ENCODE measurements at regions not wholly inside any gene's neighbourhood (a gene's known extent, or its start where the extent isn't known, plus 50 kb on each side); places are given as distances from the start of the nearest gene placed in this dataset.
"Not testable (repeated sequence)": the region's sequence is repeated elsewhere in the genome, so short reads cannot be mapped to it uniquely, and the experiment has no call there.

GRCh38 chr2:185417111-185417510, 321.5 kb upstream of the FSIP2 start:
- no peak overlapping the region for H3K4me3 ChIP-seq (ENCODE audit: extremely low read depth, insufficient read depth, low read length, poor library complexity, severe bottlenecking)
- H3K9me3 ChIP-seq (ENCODE audit: control insufficient read depth, low read length) = no peaks in the 10 kb centered on the region
- no peaks in the 10 kb centered on the region for H3K36me3 ChIP-seq (ENCODE audit: control insufficient read depth, insufficient read depth, low read length)
- WGBS, 2 experiments (ENCODE audit: insufficient coverage in 2 of 2) = 83 to 88% methylated on average over 1 to 2 of the region's 3 CpGs
- H3K27ac ChIP-seq (ENCODE audit: low read depth, low read length, severe bottlenecking) = no peak overlapping the region
- H3K4me1 ChIP-seq (ENCODE audit: control insufficient read depth, insufficient read depth, low read length, poor library complexity, severe bottlenecking) = no peaks in the 10 kb centered on the region

DNA sequence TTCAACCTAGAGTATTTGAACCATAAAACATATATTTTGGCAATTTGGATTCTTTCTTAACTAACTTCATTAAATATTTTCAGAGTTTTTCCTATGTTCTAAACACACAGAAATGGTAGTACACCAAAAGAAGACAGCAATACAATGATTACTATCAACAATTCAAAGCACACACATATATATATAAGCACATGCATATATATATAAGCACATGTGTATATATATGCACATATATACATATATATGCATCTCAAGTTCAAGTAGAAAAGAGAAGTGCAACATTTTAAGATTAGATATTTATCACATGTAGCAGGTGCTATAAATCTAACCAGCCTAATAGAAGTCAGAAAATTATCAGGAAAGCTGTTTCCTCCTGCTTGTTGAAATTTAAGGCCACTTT, 320.9 kb upstream of the FSIP2 start:
- Histone ChIP-seq H3K4me1 (ENCODE audit: control insufficient read depth, insufficient read depth, low read length, poor library complexity, severe bottlenecking) (no peaks in the 10 kb centered on the region), H3K9me3 (ENCODE audit: control insufficient read depth, low read length) (no peaks in the 10 kb centered on the region), H3K36me3 (ENCODE audit: control insufficient read depth, insufficient read depth, low read length) (no peaks in the 10 kb centered on the region), H3K27ac (ENCODE audit: low read depth, low read length, severe bottlenecking) (no peak overlapping the region), H3K4me3 (ENCODE audit: extremely low read depth, insufficient read depth, low read length, poor library complexity, severe bottlenecking) (no peak overlapping the region)

DNA sequence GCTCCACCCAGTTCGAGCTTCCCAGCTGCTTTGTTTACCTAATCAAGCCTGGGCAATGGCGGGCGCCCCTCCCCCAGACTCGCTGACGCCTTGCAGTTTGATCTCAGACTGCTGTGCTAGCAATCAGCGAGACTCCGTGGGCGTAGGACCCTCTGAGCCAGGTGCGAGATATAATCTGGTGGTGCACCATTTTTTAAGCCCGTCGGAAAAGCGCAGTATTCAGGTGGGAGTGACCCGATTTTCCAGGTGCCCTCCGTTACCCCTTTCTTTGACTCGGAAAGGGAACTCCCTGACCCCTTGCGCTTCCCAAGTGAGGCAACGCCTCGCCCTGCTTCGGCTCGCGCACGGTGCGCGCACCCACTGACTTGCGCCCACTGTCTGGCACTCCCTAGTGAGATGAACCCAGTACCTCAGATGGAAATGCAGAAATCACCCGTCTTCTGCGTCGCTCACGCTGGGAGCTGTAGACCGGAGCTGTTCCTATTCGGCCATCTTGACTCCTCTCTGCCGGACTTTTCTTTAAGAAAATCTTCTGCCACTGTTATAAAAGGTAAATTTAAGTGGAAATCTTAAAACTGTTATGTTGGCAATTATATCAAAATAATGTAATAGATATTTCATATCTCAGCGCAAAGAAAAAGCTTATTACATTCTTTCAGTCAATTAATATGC, 313.5 kb upstream of the FSIP2 start:
- H3K9me3 ChIP-seq (ENCODE audit: control insufficient read depth, low read length); H3K4me1 ChIP-seq (ENCODE audit: control insufficient read depth, insufficient read depth, low read length, poor library complexity, severe bottlenecking); H3K36me3 ChIP-seq (ENCODE audit: control insufficient read depth, insufficient read depth, low read length): not testable (repeated sequence)
- H3K4me3 ChIP-seq (ENCODE audit: extremely low read depth, insufficient read depth, low read length, poor library complexity, severe bottlenecking) = peak overlapping the region; percentile 45
- H3K27ac ChIP-seq (ENCODE audit: low read depth, low read length, severe bottlenecking) = peak overlapping the region; percentile 51
- WGBS, 2 experiments (ENCODE audit: insufficient coverage in 2 of 2) = 20 to 30% methylated on average over 4 to 12 of the region's 33 CpGs

GRCh38 chr2:185428000-185428399, 310.6 kb upstream of the FSIP2 start:
- H3K4me1 ChIP-seq (ENCODE audit: control insufficient read depth, insufficient read depth, low read length, poor library complexity, severe bottlenecking) = no peaks in the 10 kb centered on the region
- no peak overlapping the region for H3K4me3 ChIP-seq (ENCODE audit: extremely low read depth, insufficient read depth, low read length, poor library complexity, severe bottlenecking)
- no peaks in the 10 kb centered on the region for H3K36me3 ChIP-seq (ENCODE audit: control insufficient read depth, insufficient read depth, low read length)
- 71 to 80% methylated on average over 1 of the region's 1 CpG for WGBS, 2 experiments (ENCODE audit: insufficient coverage in 2 of 2)
- no peaks in the 10 kb centered on the region for H3K9me3 ChIP-seq (ENCODE audit: control insufficient read depth, low read length)
- H3K27ac ChIP-seq (ENCODE audit: low read depth, low read length, severe bottlenecking) = no peak overlapping the region

DNA sequence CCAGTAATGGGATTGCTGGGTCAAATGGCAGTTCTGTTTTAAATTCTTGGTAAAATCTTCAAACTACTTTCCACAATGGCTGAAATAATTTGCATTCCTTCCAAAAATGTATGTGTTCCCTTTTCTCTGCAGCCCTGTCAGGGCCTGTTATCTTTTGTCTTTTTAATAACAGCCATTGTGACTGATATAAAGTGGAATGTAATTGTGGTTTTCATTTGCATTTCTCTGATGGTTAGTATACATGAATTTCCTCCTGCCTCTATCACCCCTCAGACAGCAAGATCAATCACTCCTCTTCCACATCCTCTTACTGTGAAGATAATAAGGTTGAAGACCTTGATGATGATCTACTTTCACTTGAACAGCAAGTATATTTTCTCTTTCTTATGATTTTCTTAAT, 304.8 kb upstream of the FSIP2 start:
- H3K4me1 ChIP-seq (ENCODE audit: control insufficient read depth, insufficient read depth, low read length, poor library complexity, severe bottlenecking) = no peaks in the 10 kb centered on the region
- H3K27ac ChIP-seq (ENCODE audit: low read depth, low read length, severe bottlenecking) = no peak overlapping the region
- no peak overlapping the region for H3K4me3 ChIP-seq (ENCODE audit: extremely low read depth, insufficient read depth, low read length, poor library complexity, severe bottlenecking)

DNA sequence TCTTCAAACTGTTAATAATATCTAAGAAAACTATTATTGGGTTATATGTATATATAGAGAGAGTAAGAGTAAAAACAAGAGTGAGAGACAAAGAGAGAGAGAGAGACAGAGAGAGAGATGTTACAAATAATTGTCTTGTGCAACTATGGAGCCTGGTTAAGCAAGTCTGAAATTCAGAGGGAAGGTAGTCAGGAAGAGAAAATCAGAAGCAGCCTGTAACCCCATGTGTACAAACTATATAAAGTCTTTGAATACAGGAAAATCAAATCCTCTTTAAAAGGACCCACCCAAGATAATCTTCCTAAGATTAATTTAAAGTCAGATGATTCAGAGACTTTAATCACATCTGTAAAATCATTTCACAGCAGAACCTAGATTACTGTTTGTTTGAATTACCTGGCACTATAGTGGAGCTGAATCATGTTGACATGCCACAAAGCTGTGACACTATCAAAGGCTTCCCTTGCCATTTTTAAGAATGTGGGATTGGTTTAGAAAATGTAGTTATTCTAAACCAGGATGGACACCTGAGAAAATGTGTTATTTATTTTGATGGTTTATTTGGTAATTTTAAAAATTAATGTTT, 301.7 kb upstream of the FSIP2 start:
- H3K4me1 ChIP-seq (ENCODE audit: control insufficient read depth, insufficient read depth, low read length, poor library complexity, severe bottlenecking) = no peaks in the 10 kb centered on the region
- H3K36me3 ChIP-seq (ENCODE audit: control insufficient read depth, insufficient read depth, low read length) = no peaks in the 10 kb centered on the region
- H3K4me3 ChIP-seq (ENCODE audit: extremely low read depth, insufficient read depth, low read length, poor library complexity, severe bottlenecking) = no peak overlapping the region

More for the DNA sequence above, 304.8 kb upstream of the FSIP2 start:
- H3K36me3 ChIP-seq (ENCODE audit: control insufficient read depth, insufficient read depth, low read length) = no peaks in the 10 kb centered on the region
- no peaks in the 10 kb centered on the region for H3K9me3 ChIP-seq (ENCODE audit: control insufficient read depth, low read length)

GRCh38 chr2:185441486-185442005, 297.1 kb upstream of the FSIP2 start:
- H3K9me3 ChIP-seq (ENCODE audit: control insufficient read depth, low read length) = no peaks in the 10 kb centered on the region
- no peak overlapping the region for H3K4me3 ChIP-seq (ENCODE audit: extremely low read depth, insufficient read depth, low read length, poor library complexity, severe bottlenecking)
- no peaks in the 10 kb centered on the region for H3K4me1 ChIP-seq (ENCODE audit: control insufficient read depth, insufficient read depth, low read length, poor library complexity, severe bottlenecking)
- no peak overlapping the region for H3K27ac ChIP-seq (ENCODE audit: low read depth, low read length, severe bottlenecking)
- no peaks in the 10 kb centered on the region for H3K36me3 ChIP-seq (ENCODE audit: control insufficient read depth, insufficient read depth, low read length)

More for the DNA sequence above, 301.7 kb upstream of the FSIP2 start:
- Histone ChIP-seq H3K9me3 (ENCODE audit: control insufficient read depth, low read length) (no peaks in the 10 kb centered on the region), H3K27ac (ENCODE audit: low read depth, low read length, severe bottlenecking) (no peak overlapping the region)

GRCh38 chr2:185456517-185456916, 282.1 kb upstream of the FSIP2 start:
- Histone ChIP-seq H3K4me3 (ENCODE audit: extremely low read depth, insufficient read depth, low read length, poor library complexity, severe bottlenecking) (no peak overlapping the region), H3K9me3 (ENCODE audit: control insufficient read depth, low read length) (no peaks in the 10 kb centered on the region), H3K36me3 (ENCODE audit: control insufficient read depth, insufficient read depth, low read length) (no peaks in the 10 kb centered on the region), H3K27ac (ENCODE audit: low read depth, low read length, severe bottlenecking) (no peak overlapping the region), H3K4me1 (ENCODE audit: control insufficient read depth, insufficient read depth, low read length, poor library complexity, severe bottlenecking) (no peaks in the 10 kb centered on the region)
- 100% methylated on average over 1 of the region's 2 CpGs for WGBS, 2 experiments (ENCODE audit: insufficient coverage in 2 of 2)

GRCh38 chr2:185463481-185463880, 275.1 kb upstream of the FSIP2 start:
- no peaks in the 10 kb centered on the region for H3K4me1 ChIP-seq (ENCODE audit: control insufficient read depth, insufficient read depth, low read length, poor library complexity, severe bottlenecking)
- 100% methylated on average over 2 of the region's 3 CpGs for WGBS, 2 experiments (ENCODE audit: insufficient coverage in 2 of 2)
- no peak overlapping the region for H3K4me3 ChIP-seq (ENCODE audit: extremely low read depth, insufficient read depth, low read length, poor library complexity, severe bottlenecking)
- no peaks in the 10 kb centered on the region for H3K36me3 ChIP-seq (ENCODE audit: control insufficient read depth, insufficient read depth, low read length)
- no peaks in the 10 kb centered on the region for H3K9me3 ChIP-seq (ENCODE audit: control insufficient read depth, low read length)
- H3K27ac ChIP-seq (ENCODE audit: low read depth, low read length, severe bottlenecking) = no peak overlapping the region

DNA sequence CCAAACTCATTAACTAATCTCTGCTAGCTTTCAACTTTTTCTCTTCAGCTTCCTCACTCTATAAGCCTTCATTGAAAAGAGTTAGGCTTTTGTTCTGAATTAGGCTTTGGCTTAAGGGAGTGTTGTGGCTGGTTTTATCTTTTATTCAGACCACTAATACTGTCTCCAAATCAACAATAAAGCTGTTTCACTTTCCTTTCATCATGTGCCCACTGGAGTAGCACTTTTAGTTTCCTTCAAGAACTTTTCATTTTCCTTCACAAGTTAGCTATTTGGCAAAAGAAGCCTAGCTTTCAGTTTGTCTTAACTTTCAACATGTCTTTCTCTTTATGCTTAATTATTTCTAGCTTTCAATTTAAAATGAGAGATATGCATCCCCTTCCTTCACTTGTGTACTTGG, 271.7 kb upstream of the FSIP2 start:
- Histone ChIP-seq H3K4me1 (ENCODE audit: control insufficient read depth, insufficient read depth, low read length, poor library complexity, severe bottlenecking) (no peaks in the 10 kb centered on the region), H3K4me3 (ENCODE audit: extremely low read depth, insufficient read depth, low read length, poor library complexity, severe bottlenecking) (no peak overlapping the region), H3K36me3 (ENCODE audit: control insufficient read depth, insufficient read depth, low read length) (no peaks in the 10 kb centered on the region), H3K27ac (ENCODE audit: low read depth, low read length, severe bottlenecking) (no peak overlapping the region), H3K9me3 (ENCODE audit: control insufficient read depth, low read length) (no peaks in the 10 kb centered on the region)

DNA sequence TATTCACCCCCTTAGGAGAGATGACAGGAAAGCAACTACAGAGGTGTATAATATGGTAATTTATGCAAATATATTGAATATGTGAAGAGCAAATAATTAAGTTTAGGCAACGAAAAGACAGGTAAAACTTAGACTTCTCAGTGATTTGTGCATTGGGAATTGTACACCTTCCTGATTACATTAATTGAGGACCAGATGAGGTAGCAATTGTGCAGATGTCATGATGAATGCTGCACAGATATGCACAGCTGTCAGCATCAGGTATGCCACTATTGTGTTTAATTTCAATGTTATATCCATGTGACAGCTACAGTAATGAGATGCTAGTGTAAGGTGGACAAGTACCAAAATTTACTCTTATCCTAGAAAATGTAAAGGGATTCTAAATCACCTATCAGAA, 267.2 kb upstream of the FSIP2 start:
- Histone ChIP-seq H3K4me3 (ENCODE audit: extremely low read depth, insufficient read depth, low read length, poor library complexity, severe bottlenecking) (no peak overlapping the region), H3K27ac (ENCODE audit: low read depth, low read length, severe bottlenecking) (no peak overlapping the region), H3K4me1 (ENCODE audit: control insufficient read depth, insufficient read depth, low read length, poor library complexity, severe bottlenecking) (no peaks in the 10 kb centered on the region), H3K36me3 (ENCODE audit: control insufficient read depth, insufficient read depth, low read length) (no peaks in the 10 kb centered on the region), H3K9me3 (ENCODE audit: control insufficient read depth, low read length) (no peaks in the 10 kb centered on the region)
- WGBS, 2 experiments (ENCODE audit: insufficient coverage in 2 of 2) = 93 to 100% methylated on average over 1 of the region's 1 CpG

Data from mesodermal cell (in vitro differentiated cells).